ENCODE measurements at regions not wholly inside any gene's neighbourhood (a gene's known extent, or its start where the extent isn't known, plus 50 kb on each side); places are given as distances from the start of the nearest gene placed in this dataset.

DNA sequence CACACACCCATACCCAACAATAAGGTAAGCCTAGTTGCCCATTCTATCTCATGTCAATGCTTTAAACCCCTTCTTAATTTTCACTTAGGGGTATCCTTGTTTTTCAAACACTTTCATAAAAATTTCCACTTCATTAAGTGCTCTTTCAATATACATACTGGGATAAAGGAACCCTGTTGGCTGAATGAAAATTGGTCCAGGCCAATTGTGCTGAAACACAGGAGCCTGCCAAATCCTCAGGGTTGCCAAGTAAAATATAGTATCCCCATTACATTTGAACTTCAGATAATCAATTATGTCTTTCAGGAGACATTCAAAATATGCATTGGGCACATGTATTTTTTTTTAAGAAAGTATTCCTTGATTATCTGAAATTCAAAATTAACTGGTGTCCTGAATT is 1131.1 kb downstream of the SLITRK1 start:
- H3K36me3 ChIP-seq (replicated peaks in 1 of 2; ENCODE audit: control extremely low read depth in 1 of 2, control insufficient read depth in 1 of 2, extremely low read depth in 1 of 2, insufficient read depth in 2 of 2, low read length in 1 of 2) = no peaks in the 10 kb centered on the region
- H3K9me3 Mint-ChIP-seq (ENCODE audit: insufficient read depth) = no peaks in the 10 kb centered on the region
- CTCF ChIA-PET = no interaction called here

DNA sequence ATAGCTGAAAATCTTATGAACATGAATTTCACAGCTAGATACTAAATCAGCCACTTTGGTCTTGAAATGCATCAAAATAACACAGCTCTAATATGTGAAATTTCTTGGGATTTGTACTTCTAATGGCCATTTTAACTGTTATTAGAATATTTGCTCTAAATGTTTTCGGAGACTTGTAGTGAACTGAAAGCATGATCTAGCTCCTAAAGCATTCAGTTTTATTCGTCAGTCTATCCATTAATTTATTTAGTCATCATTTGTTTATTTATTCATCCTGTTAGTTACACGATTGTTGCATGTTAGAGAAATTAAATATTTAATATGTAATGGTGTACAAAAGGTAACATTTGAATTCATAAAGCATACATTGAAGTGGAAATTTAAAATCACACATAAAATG is 1132.7 kb downstream of the SLITRK1 start:
- WGBS (ENCODE audit: insufficient coverage) = no CpG with 5 or more reads among the region's 3 CpGs
- intact Hi-C loops (cut with micrococcal nuclease) = no loop called here
- H3K9me3 Mint-ChIP-seq (ENCODE audit: insufficient read depth) = no peaks in the 10 kb centered on the region

More for the DNA sequence above, 1131.1 kb downstream of the SLITRK1 start:
- intact Hi-C loops (cut with micrococcal nuclease) = no loop called here
- Mint-ChIP-seq H3K27ac (no peak overlapping the region), H3K4me3 (no peak overlapping the region), H3K4me1 (no peaks in the 10 kb centered on the region), H3K27me3 (no peaks in the 10 kb centered on the region)
- H3K27ac ChIP-seq (ENCODE audit: low read length in 2 of 2) = no peak overlapping the region
- POLR2A ChIA-PET = no interaction called here
- no peaks in the 10 kb centered on the region for H4K20me1 ChIP-seq (ENCODE audit: control insufficient read depth, insufficient read depth, low read length, poor library complexity, severe bottlenecking)
- H3K9me3 ChIP-seq (ENCODE audit: control extremely low read depth in 1 of 3, control insufficient read depth in 2 of 3, insufficient read depth in 1 of 3, low read length in 2 of 3) = no peaks in the 10 kb centered on the region
- no peak overlapping the region for H3K4me2 ChIP-seq (replicated peaks; ENCODE audit: low read depth, low read length, poor library complexity, severe bottlenecking)
- no peaks in the 10 kb centered on the region for H3K27me3 ChIP-seq (replicated peaks in 1 of 4; ENCODE audit: control extremely low read depth in 1 of 4, control insufficient read depth in 3 of 4, insufficient read depth in 4 of 4, low read length in 3 of 4)
- no peak overlapping the region for H3K9ac ChIP-seq (ENCODE audit: low read length)
- no peak for ATAC-seq (ENCODE audit: low read depth)
- DNase-seq = no peak
- no peak overlapping the region for H2AFZ ChIP-seq (ENCODE audit: insufficient read depth, low read depth, low read length, poor library complexity, severe bottlenecking)
- H3K79me2 ChIP-seq (ENCODE audit: control insufficient read depth, insufficient read depth, low read length) = no peaks in the 10 kb centered on the region
- H3K4me3 ChIP-seq (ENCODE audit: control extremely low read depth in 1 of 5, extremely low read depth in 1 of 5, insufficient read depth in 1 of 5, low read depth in 2 of 5, low read length in 4 of 5) = no peak overlapping the region
- TF ChIP-seq EZH2 (IDR thresholded peaks at IDR 0.05; ENCODE audit: borderline replicate concordance, insufficient read depth, low read depth, low read length, poor library complexity, severe bottlenecking) = no peak
- no peak for TF ChIP-seq CTCF (IDR thresholded peaks at IDR 0.05)
- no peaks in the 10 kb centered on the region for H3K4me1 ChIP-seq (ENCODE audit: control insufficient read depth in 2 of 2, insufficient read depth in 2 of 2, low read length in 2 of 2)

More for the DNA sequence above, 1132.7 kb downstream of the SLITRK1 start:
- H3K27ac ChIP-seq (ENCODE audit: low read length in 2 of 2) = no peak overlapping the region
- no peak for ATAC-seq (ENCODE audit: low read depth)
- H3K9me3 ChIP-seq (ENCODE audit: control extremely low read depth in 1 of 3, control insufficient read depth in 2 of 3, insufficient read depth in 1 of 3, low read length in 2 of 3) = no peaks in the 10 kb centered on the region
- H2AFZ ChIP-seq (ENCODE audit: insufficient read depth, low read depth, low read length, poor library complexity, severe bottlenecking) = no peak overlapping the region
- H3K4me1 ChIP-seq (ENCODE audit: control insufficient read depth in 2 of 2, insufficient read depth in 2 of 2, low read length in 2 of 2) = no peaks in the 10 kb centered on the region
- H3K27me3 Mint-ChIP-seq = no peaks in the 10 kb centered on the region
- TF ChIP-seq EZH2 (IDR thresholded peaks at IDR 0.05; ENCODE audit: borderline replicate concordance, insufficient read depth, low read depth, low read length, poor library complexity, severe bottlenecking) (no peak), CTCF (IDR thresholded peaks at IDR 0.05) (no peak)
- no peaks in the 10 kb centered on the region for H3K79me2 ChIP-seq (ENCODE audit: control insufficient read depth, insufficient read depth, low read length)
- H3K27me3 ChIP-seq (replicated peaks in 1 of 4; ENCODE audit: control extremely low read depth in 1 of 4, control insufficient read depth in 3 of 4, insufficient read depth in 4 of 4, low read length in 3 of 4) = no peaks in the 10 kb centered on the region
- POLR2A ChIA-PET = no interaction called here
- H3K36me3 ChIP-seq (replicated peaks in 1 of 2; ENCODE audit: control extremely low read depth in 1 of 2, control insufficient read depth in 1 of 2, extremely low read depth in 1 of 2, insufficient read depth in 2 of 2, low read length in 1 of 2) = no peaks in the 10 kb centered on the region
- H3K4me1 Mint-ChIP-seq = no peaks in the 10 kb centered on the region
- no peak overlapping the region for H3K4me3 ChIP-seq (ENCODE audit: control extremely low read depth in 1 of 5, extremely low read depth in 1 of 5, insufficient read depth in 1 of 5, low read depth in 2 of 5, low read length in 4 of 5)
- H3K4me2 ChIP-seq (replicated peaks; ENCODE audit: low read depth, low read length, poor library complexity, severe bottlenecking) = no peak overlapping the region
- H3K27ac Mint-ChIP-seq = no peak overlapping the region
- no peak overlapping the region for H3K9ac ChIP-seq (ENCODE audit: low read length)
- CTCF ChIA-PET = no interaction called here
- H4K20me1 ChIP-seq (ENCODE audit: control insufficient read depth, insufficient read depth, low read length, poor library complexity, severe bottlenecking) = no peaks in the 10 kb centered on the region
- no peak overlapping the region for H3K4me3 Mint-ChIP-seq
- DNase-seq = no peak
